Testis (tissue), 2 donors: ENCODE measurements at regions not wholly inside any gene's neighbourhood (a gene's known extent, or its start where the extent isn't known, plus 50 kb on each side); places are given as distances from the start of the nearest gene placed in this dataset.
"Not testable (repeated sequence)": the region's sequence is repeated elsewhere in the genome, so short reads cannot be mapped to it uniquely, and the experiment has no call there.

Source experiments
- POLR2A ChIP-seq: fragments of 450-650 bp; IDR thresholded peaks from one replicate; pipeline ENCODE4 v1.6.1; 2017; ENCODE audit warnings: antibody characterized with exemption, mild to moderate bottlenecking, moderate library complexity
- TF ChIP-seq, protein P1 (sequence below), 3 experiments: fragments of 450-650 bp in 2 of 3; fragments of 200-600 bp in 1 of 3; sonication (generic) in 1 of 3; IDR thresholded peaks; one replicate each; pipeline ENCODE4 v1.5.1; 2016 to 2019; ENCODE audit warnings: antibody characterized with exemption in 3 of 3, mild to moderate bottlenecking in 2 of 3, moderate library complexity in 1 of 3

DNA sequence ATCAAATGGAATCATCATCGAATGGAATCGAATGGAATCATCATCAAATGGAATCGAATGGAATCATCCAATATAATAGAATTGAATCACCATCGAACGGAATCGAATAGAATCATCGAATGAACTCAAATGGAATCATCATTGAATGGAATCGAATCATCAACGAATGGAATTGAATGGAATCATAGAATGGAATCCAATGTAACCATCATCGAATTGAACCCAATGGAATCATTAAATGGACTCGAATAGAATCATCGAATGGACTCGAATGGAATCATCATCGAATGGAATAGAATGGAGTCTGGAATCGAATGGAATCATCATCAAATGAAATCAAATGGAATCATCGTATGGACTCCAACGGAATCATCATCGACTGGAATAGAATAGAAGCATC is 227.0 kb downstream of the SHCBP1 start:
- not testable (repeated sequence) for TF ChIP-seq POLR2A
- TF ChIP-seq, protein P1, sequence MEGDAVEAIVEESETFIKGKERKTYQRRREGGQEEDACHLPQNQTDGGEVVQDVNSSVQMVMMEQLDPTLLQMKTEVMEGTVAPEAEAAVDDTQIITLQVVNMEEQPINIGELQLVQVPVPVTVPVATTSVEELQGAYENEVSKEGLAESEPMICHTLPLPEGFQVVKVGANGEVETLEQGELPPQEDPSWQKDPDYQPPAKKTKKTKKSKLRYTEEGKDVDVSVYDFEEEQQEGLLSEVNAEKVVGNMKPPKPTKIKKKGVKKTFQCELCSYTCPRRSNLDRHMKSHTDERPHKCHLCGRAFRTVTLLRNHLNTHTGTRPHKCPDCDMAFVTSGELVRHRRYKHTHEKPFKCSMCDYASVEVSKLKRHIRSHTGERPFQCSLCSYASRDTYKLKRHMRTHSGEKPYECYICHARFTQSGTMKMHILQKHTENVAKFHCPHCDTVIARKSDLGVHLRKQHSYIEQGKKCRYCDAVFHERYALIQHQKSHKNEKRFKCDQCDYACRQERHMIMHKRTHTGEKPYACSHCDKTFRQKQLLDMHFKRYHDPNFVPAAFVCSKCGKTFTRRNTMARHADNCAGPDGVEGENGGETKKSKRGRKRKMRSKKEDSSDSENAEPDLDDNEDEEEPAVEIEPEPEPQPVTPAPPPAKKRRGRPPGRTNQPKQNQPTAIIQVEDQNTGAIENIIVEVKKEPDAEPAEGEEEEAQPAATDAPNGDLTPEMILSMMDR (IDR thresholded peaks at IDR 0.05): not testable (repeated sequence)
